Astrocyte (in vitro differentiated cells and primary cell): ENCODE measurements at regions not wholly inside any gene's neighbourhood (a gene's known extent, or its start where the extent isn't known, plus 50 kb on each side); places are given as distances from the start of the nearest gene placed in this dataset.

Source experiments
- DNase-seq: peaks from one replicate; pipeline ENCODE4 v3.0.0-alpha.2; 2010; ENCODE audit warnings: low read depth
- FAIRE-seq: peaks from 2 replicates; lab custom pipeline; 2011; peaks lifted over from hg19 to GRCh38; lab: Jason Lieb, UNC
- H2AFZ ChIP-seq: 2 replicates; pipeline ENCODE4 v1.6.0; 2012; ENCODE audit warnings: low read depth, low read length, inconsistent platforms
- H3K27ac ChIP-seq: 2 replicates; pipeline ENCODE4 v1.5.1; 2011; ENCODE audit warnings: low read depth, low read length, inconsistent platforms
- H3K27me3 ChIP-seq: 2 replicates; pipeline ENCODE4 v1.6.0; 2011; ENCODE audit warnings: low read length, inconsistent platforms; ENCODE audit not compliant: insufficient read depth
- H3K36me3 ChIP-seq: 2 replicates; pipeline ENCODE4 v1.5.1; 2011; ENCODE audit warnings: low read length, inconsistent platforms; ENCODE audit not compliant: insufficient read depth
- H3K4me1 ChIP-seq: 2 replicates; pipeline ENCODE4 v1.5.1; 2011; ENCODE audit warnings: low read length, inconsistent platforms; ENCODE audit not compliant: insufficient read depth
- H3K4me2 ChIP-seq: 2 replicates; pipeline ENCODE4 v1.6.0; 2012; ENCODE audit warnings: low read length, inconsistent platforms
- H3K4me3 ChIP-seq: 2 replicates; pipeline ENCODE4 v1.5.1; 2011; ENCODE audit warnings: low read depth, mild to moderate bottlenecking, low read length, inconsistent platforms; ENCODE audit not compliant: insufficient read depth
- H3K79me2 ChIP-seq: 2 replicates; pipeline ENCODE4 v1.6.0; 2012; ENCODE audit warnings: mild to moderate bottlenecking, low read length, inconsistent platforms; ENCODE audit not compliant: insufficient read depth
- H3K9ac ChIP-seq: 2 replicates; pipeline ENCODE4 v1.6.0; 2012; ENCODE audit warnings: mild to moderate bottlenecking, low read length, inconsistent platforms
- H3K9me3 ChIP-seq: 2 replicates; pipeline ENCODE4 v1.5.1; 2012; ENCODE audit warnings: low read depth, mild to moderate bottlenecking, low read length, inconsistent platforms; ENCODE audit not compliant: insufficient read depth
- H4K20me1 ChIP-seq: 2 replicates; pipeline ENCODE4 v1.6.0; 2012; ENCODE audit warnings: low read length, inconsistent platforms; ENCODE audit not compliant: insufficient read depth
- H3K27ac Mint-ChIP-seq: one replicate; pipeline ENCODE4 v1.8.0; 2021; ENCODE audit warnings: mild to moderate bottlenecking, mixed read lengths; ENCODE audit not compliant: unreplicated experiment
- H3K27me3 Mint-ChIP-seq: one replicate; pipeline ENCODE4 v1.8.0; 2021; ENCODE audit warnings: low read depth, mixed read lengths; ENCODE audit not compliant: unreplicated experiment
- H3K36me3 Mint-ChIP-seq: one replicate; pipeline ENCODE4 v1.8.0; 2021; ENCODE audit warnings: low read depth, mixed read lengths; ENCODE audit not compliant: unreplicated experiment
- H3K4me1 Mint-ChIP-seq: one replicate; pipeline ENCODE4 v1.8.0; 2021; ENCODE audit warnings: low read depth, mixed read lengths; ENCODE audit not compliant: unreplicated experiment
- H3K4me3 Mint-ChIP-seq: one replicate; pipeline ENCODE4 v1.8.0; 2021; ENCODE audit warnings: mild to moderate bottlenecking, moderate library complexity, mixed read lengths; ENCODE audit not compliant: unreplicated experiment
- H3K9me3 Mint-ChIP-seq: one replicate; pipeline ENCODE4 v1.8.0; 2021; ENCODE audit warnings: mild to moderate bottlenecking, mixed read lengths; ENCODE audit not compliant: unreplicated experiment
- EZH2 ChIP-seq: IDR thresholded peaks from 2 replicates; pipeline ENCODE4 v1.6.1; 2012; ENCODE audit warnings: mild to moderate bottlenecking, low read length, inconsistent platforms; ENCODE audit not compliant: insufficient read depth
- TF ChIP-seq, protein P1 (sequence below): IDR thresholded peaks from 2 replicates; pipeline ENCODE4 v1.5.1; 2011; ENCODE audit warnings: low read depth, mild to moderate bottlenecking, inconsistent platforms, low read length, moderate library complexity; ENCODE audit not compliant: insufficient read depth

DNA sequence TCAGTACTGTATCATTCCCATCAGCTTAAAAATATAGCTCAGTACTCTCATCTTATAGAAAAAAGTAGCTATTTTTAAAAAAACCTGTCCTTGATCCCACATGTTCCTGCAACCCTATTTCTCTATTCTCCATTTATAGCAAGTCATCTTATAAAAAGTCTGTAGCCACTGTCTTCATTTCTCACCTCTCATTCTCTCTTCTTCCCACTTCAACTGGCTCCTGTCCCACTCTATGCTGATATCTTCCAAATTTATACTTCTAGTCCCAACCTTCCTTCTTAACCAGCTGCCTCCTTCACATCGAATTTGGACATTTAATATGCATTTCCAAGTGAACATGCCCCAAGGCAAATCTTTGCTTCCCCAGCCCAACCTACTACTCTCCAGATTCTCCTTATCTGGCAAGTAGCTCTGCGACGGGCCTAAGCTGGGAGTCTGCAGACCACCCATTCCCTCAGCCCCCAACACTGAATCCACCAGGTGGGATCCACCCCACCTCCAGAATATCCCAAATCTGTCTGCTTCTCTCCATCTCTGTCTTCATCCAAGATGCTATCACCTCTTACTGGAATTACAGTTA, 52.0 kb upstream of the TANC2 start:
- FAIRE-seq (no peak), DNase-seq (no peak)
- no peaks in the 10 kb centered on the region for H3K79me2 ChIP-seq
- H3K9ac ChIP-seq: no peak overlapping the region
- Mint-ChIP-seq H3K27me3 (no peaks in the 10 kb centered on the region), H3K4me3 (no peak overlapping the region), H3K36me3 (peaks cover 2% of the 10 kb centered on the region), H3K27ac (no peak overlapping the region), H3K4me1 (peaks cover 5% of the 10 kb centered on the region), H3K9me3 (peaks cover 13% of the 10 kb centered on the region)
- H3K4me3 ChIP-seq: no peak overlapping the region
- no peaks in the 10 kb centered on the region for H3K27me3 ChIP-seq
- TF ChIP-seq, protein P1, sequence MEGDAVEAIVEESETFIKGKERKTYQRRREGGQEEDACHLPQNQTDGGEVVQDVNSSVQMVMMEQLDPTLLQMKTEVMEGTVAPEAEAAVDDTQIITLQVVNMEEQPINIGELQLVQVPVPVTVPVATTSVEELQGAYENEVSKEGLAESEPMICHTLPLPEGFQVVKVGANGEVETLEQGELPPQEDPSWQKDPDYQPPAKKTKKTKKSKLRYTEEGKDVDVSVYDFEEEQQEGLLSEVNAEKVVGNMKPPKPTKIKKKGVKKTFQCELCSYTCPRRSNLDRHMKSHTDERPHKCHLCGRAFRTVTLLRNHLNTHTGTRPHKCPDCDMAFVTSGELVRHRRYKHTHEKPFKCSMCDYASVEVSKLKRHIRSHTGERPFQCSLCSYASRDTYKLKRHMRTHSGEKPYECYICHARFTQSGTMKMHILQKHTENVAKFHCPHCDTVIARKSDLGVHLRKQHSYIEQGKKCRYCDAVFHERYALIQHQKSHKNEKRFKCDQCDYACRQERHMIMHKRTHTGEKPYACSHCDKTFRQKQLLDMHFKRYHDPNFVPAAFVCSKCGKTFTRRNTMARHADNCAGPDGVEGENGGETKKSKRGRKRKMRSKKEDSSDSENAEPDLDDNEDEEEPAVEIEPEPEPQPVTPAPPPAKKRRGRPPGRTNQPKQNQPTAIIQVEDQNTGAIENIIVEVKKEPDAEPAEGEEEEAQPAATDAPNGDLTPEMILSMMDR: no peak
- no peak for TF ChIP-seq EZH2
- no peak overlapping the region for H3K4me2 ChIP-seq
- H2AFZ ChIP-seq: no peak overlapping the region
- H3K4me1 ChIP-seq: peaks cover 6% of the 10 kb centered on the region
- H4K20me1 ChIP-seq: no peaks in the 10 kb centered on the region
- no peaks in the 10 kb centered on the region for H3K36me3 ChIP-seq
- no peak overlapping the region for H3K27ac ChIP-seq
- peaks cover 3% of the 10 kb centered on the region for H3K9me3 ChIP-seq

DNA sequence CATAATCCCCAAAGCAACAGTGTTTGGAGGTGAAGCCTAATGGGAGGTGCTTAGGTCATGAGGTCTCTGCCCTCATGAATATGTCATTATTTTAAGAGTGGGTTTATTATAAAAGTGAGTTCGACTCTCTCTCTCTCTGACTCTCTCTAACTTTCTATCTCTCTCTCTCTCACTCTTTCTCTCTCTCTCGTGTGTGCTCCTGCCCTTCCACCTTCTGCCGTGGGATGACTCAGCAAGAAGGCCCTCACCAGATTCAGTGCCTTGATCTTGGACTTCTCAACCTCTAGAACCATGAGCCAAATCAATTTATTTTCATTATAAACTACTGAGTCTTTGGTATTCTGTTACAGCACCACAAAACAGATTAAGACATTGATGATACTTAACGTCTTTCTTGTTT, 53.7 kb upstream of the TANC2 start:
- Histone ChIP-seq H3K9ac (no peak overlapping the region), H4K20me1 (no peaks in the 10 kb centered on the region), H3K36me3 (no peaks in the 10 kb centered on the region), H3K27ac (no peak overlapping the region), H3K79me2 (no peaks in the 10 kb centered on the region), H2AFZ (no peak overlapping the region), H3K27me3 (no peaks in the 10 kb centered on the region), H3K4me3 (no peak overlapping the region), H3K4me1 (peaks cover 3% of the 10 kb centered on the region), H3K4me2 (no peak overlapping the region), H3K9me3 (peaks cover 3% of the 10 kb centered on the region)
- H3K4me3 Mint-ChIP-seq: no peak overlapping the region
- H3K9me3 Mint-ChIP-seq: peaks cover 13% of the 10 kb centered on the region
- peaks cover 2% of the 10 kb centered on the region for H3K4me1 Mint-ChIP-seq
- no peak for TF ChIP-seq EZH2
- TF ChIP-seq, protein P1: no peak
- DNase-seq: no peak
- H3K27ac Mint-ChIP-seq: no peak overlapping the region
- H3K36me3 Mint-ChIP-seq: peaks cover 2% of the 10 kb centered on the region
- no peaks in the 10 kb centered on the region for H3K27me3 Mint-ChIP-seq
- no peak for FAIRE-seq

DNA sequence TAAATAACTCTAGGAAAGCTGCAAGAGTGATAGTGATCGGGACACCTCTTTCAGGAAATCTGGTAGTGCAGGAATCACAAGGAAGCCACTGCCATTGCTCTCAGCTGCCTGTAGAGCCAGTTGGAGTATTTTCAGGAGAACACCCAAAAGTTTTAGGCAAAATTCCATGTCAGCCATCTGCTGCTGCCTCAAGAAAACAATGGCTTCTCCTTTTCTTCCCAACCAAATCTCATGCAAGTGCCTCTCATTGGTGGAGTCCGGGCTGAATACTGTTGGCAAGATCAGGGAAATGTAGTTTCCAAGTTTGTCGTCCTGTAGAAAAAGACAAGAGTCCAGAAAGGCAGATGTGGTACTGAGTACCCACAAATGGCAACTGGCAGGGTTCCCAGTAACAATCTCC, 54.9 kb upstream of the TANC2 start:
- H3K27me3 ChIP-seq: no peaks in the 10 kb centered on the region
- Mint-ChIP-seq H3K36me3 (peaks cover 2% of the 10 kb centered on the region), H3K27ac (no peak overlapping the region), H3K9me3 (peaks cover 13% of the 10 kb centered on the region), H3K4me1 (no peaks in the 10 kb centered on the region), H3K27me3 (peaks cover 3% of the 10 kb centered on the region), H3K4me3 (no peak overlapping the region)
- TF ChIP-seq, protein P1: no peak
- TF ChIP-seq EZH2: no peak
- H3K79me2 ChIP-seq: no peaks in the 10 kb centered on the region
- H3K9ac ChIP-seq: no peak overlapping the region
- H2AFZ ChIP-seq: no peak overlapping the region
- H3K36me3 ChIP-seq: no peaks in the 10 kb centered on the region
- no peak overlapping the region for H3K27ac ChIP-seq
- H3K4me3 ChIP-seq: no peak overlapping the region
- DNase-seq (no peak), FAIRE-seq (no peak)
- H3K4me1 ChIP-seq: no peaks in the 10 kb centered on the region
- H4K20me1 ChIP-seq: no peaks in the 10 kb centered on the region
- no peak overlapping the region for H3K4me2 ChIP-seq
- peaks cover 3% of the 10 kb centered on the region for H3K9me3 ChIP-seq
